ES-I3 (cell line): ENCODE measurements at regions not wholly inside any gene's neighbourhood (a gene's known extent, or its start where the extent isn't known, plus 50 kb on each side); places are given as distances from the start of the nearest gene placed in this dataset.
"Not testable (repeated sequence)": the region's sequence is repeated elsewhere in the genome, so short reads cannot be mapped to it uniquely, and the experiment has no call there.

ENCODE experiments used
- H3K36me3 ChIP-seq: 2 replicates; pipeline ENCODE4 v1.6.1; 2013; ENCODE audit warnings: mild to moderate bottlenecking, low read length, control low read depth, moderate library complexity; ENCODE audit not compliant: insufficient read depth
- H3K4me1 ChIP-seq: 2 replicates; pipeline ENCODE4 v1.6.1; 2013; ENCODE audit warnings: mild to moderate bottlenecking, control low read depth, low read length; ENCODE audit not compliant: insufficient read depth
- H3K9ac ChIP-seq: 2 replicates; pipeline ENCODE4 v1.6.1; 2013; ENCODE audit warnings: low read depth, mild to moderate bottlenecking, low read length, moderate library complexity
- H3K9me3 ChIP-seq: 2 replicates; pipeline ENCODE4 v1.6.1; 2013; ENCODE audit warnings: mild to moderate bottlenecking, low read length, moderate library complexity; ENCODE audit not compliant: control insufficient read depth, insufficient read depth

DNA sequence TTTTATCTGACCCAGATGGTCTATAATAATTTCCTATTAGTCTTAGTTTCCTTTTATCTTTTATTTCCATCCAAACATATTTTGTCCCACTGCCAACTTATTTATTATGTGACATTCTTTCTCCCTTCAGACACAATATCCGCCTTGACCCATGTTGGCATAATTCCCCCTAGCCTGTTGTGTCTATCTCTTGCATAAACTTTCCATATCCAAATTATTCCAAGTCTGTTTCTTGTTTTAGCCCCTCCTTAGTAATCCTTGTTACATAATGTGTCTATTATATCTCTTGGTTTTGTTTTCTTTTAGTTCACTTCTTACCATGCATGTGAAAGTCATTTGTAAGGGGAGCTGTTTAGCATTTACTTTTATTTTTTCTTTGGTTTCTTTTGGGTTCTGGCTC lies 81.6 kb upstream of the CACHD1 start:
- peaks cover 9% of the 10 kb centered on the region; the same call in 1 of the 2 replicates for H3K4me1 ChIP-seq
- no peaks in the 10 kb centered on the region for H3K36me3 ChIP-seq
- H3K9ac ChIP-seq = no peak overlapping the region; the same call in 1 of the 2 replicates
- no peaks in the 10 kb centered on the region for H3K9me3 ChIP-seq

GRCh38 chr1:64392109-64392508 lies 77.8 kb upstream of the CACHD1 start:
- Histone ChIP-seq H3K4me1 (peaks cover 9% of the 10 kb centered on the region; the same call in 1 of the 2 replicates), H3K9me3 (no peaks in the 10 kb centered on the region), H3K36me3 (no peaks in the 10 kb centered on the region), H3K9ac (no peak overlapping the region)

- H3K9me3 ChIP-seq = no peaks in the 10 kb centered on the region
- no peak overlapping the region for H3K9ac ChIP-seq
These were observed 76.1 kb upstream of the CACHD1 start for GRCh38 chr1:64393790-64394189.

GRCh38 chr1:64396817-64397216 lies 73.1 kb upstream of the CACHD1 start:
- no peak overlapping the region for H3K9ac ChIP-seq
- no peaks in the 10 kb centered on the region for H3K9me3 ChIP-seq
- H3K36me3 ChIP-seq = no peaks in the 10 kb centered on the region
- H3K4me1 ChIP-seq = peaks cover 8% of the 10 kb centered on the region; the same call in 1 of the 2 replicates

More at GRCh38 chr1:64393790-64394189, 76.1 kb upstream of the CACHD1 start:
- Histone ChIP-seq H3K4me1 (peaks cover 9% of the 10 kb centered on the region; the same call in 1 of the 2 replicates), H3K36me3 (no peaks in the 10 kb centered on the region)

DNA sequence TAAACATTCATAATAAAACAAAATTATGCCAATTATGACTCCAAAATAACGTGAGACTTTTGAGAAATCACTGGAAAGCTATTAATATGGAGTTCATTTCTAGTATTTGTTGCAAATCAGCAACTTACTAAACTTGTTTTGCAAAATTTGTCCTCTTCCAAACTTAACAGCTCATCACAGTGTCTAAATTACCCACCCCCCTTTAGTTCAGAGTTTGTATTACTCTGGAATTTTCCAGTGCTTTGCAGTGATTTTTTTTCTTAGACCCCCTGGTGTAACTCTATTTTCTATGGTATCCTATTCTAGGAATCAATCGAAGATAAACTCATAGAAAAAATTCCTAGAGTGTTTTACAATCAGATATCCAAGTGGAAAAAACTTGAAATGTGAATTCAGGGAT lies 72.4 kb upstream of the CACHD1 start:
- peaks cover under 1% of the 10 kb centered on the region; the same call in 1 of the 2 replicates for H3K4me1 ChIP-seq
- no peaks in the 10 kb centered on the region for H3K36me3 ChIP-seq
- H3K9me3 ChIP-seq = no peaks in the 10 kb centered on the region
- no peak overlapping the region for H3K9ac ChIP-seq

DNA sequence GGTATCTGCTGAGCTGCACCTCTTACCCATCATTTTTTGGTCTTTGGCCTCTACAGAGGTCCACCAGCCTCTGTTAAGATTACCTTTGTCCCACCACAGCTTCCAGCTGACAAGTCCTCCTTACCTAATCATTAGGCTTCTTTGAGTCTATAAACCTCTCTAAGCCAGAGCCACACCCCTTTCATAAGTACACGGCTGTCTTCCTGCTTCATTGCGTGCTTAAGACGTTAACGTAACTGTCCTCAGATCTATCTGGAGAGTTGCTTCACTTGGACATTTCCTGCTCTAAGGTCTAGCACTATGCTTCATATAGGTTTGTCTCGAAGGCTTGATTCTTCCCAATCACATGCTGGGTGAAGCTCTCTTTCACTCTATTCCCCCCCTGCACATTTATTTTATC lies 71.0 kb upstream of the CACHD1 start:
- Histone ChIP-seq H3K9ac (no peak overlapping the region), H3K9me3 (no peaks in the 10 kb centered on the region), H3K4me1 (no peaks in the 10 kb centered on the region; the same call in 1 of the 2 replicates), H3K36me3 (no peaks in the 10 kb centered on the region)

DNA sequence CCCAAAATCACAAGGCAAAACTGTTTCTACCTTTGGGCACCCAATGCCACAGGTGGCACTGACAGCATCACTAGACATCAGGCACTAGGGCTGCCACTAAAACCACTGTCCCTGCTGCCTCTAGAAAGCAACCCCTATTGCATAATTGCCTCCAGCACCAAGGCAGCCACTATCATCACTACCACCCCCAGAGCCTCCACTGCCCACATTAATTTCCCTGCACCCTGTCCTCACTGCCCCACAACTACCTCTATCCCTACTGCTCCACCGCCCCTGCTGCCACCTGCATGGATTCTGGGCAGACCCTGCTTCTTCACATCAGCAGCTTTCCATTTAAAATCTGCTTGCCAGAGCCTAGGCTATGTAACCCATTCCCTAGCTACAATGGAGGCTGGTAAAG lies 68.6 kb upstream of the CACHD1 start:
- Histone ChIP-seq H3K36me3 (no peaks in the 10 kb centered on the region), H3K4me1 (no peaks in the 10 kb centered on the region; the same call in 1 of the 2 replicates), H3K9ac (no peak overlapping the region), H3K9me3 (no peaks in the 10 kb centered on the region)

DNA sequence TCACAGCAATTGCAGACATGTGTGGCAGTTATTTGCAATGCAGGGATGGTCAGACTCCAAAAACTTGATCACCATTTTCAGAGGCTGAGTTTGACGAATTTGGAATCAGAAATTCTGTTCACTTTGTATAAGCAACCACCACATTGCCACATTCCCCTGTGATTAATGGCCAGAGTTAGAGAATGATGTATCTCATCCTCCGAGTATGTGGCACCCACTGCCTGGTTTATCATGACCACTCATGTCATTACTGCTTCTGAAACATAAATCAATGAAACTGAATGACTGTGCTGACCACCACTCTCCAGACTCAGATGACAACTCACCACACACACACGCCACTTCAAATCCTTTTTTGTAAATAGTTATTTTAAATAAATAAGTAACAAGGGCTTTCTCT lies 66.6 kb upstream of the CACHD1 start:
- Histone ChIP-seq H3K36me3 (no peaks in the 10 kb centered on the region), H3K4me1 (no peaks in the 10 kb centered on the region; the same call in 1 of the 2 replicates), H3K9ac (no peak overlapping the region), H3K9me3 (no peaks in the 10 kb centered on the region)

GRCh38 chr1:64404202-64404601 lies 65.7 kb upstream of the CACHD1 start:
- Histone ChIP-seq H3K9ac (no peak overlapping the region), H3K36me3 (no peaks in the 10 kb centered on the region), H3K9me3 (no peaks in the 10 kb centered on the region), H3K4me1 (no peaks in the 10 kb centered on the region; the same call in 1 of the 2 replicates)

- Histone ChIP-seq H3K9ac (no peak overlapping the region), H3K36me3 (no peaks in the 10 kb centered on the region), H3K9me3 (no peaks in the 10 kb centered on the region), H3K4me1 (no peaks in the 10 kb centered on the region; the same call in 1 of the 2 replicates)
These were observed 64.1 kb upstream of the CACHD1 start for GRCh38 chr1:64405833-64406232.

DNA sequence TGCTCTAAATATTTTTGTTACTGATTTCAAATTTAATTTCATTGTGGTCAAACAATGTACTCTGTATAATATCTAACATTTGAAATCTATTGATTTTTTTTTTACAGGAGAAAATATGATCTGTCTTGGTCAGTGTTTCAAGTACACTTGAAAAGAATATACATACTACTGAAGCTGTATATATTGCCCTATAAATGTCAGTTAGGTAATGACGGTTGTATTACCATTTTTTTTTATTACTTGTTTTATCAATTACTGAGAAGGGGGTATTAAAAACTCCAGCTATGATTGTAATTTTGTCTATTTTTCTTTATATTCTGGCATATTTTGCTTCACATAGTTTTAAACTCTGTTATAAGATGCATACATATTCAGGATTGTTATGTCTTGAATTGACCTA lies 59.7 kb upstream of the CACHD1 start:
- H3K36me3 ChIP-seq = no peaks in the 10 kb centered on the region
- H3K9me3 ChIP-seq = no peaks in the 10 kb centered on the region; the same call in 1 of the 2 replicates
- H3K4me1 ChIP-seq = no peaks in the 10 kb centered on the region
- no peak overlapping the region for H3K9ac ChIP-seq

GRCh38 chr1:64414855-64415546 lies 54.9 kb upstream of the CACHD1 start:
- not testable (repeated sequence) for H3K4me1 ChIP-seq, H3K36me3 ChIP-seq, H3K9me3 ChIP-seq, H3K9ac ChIP-seq

DNA sequence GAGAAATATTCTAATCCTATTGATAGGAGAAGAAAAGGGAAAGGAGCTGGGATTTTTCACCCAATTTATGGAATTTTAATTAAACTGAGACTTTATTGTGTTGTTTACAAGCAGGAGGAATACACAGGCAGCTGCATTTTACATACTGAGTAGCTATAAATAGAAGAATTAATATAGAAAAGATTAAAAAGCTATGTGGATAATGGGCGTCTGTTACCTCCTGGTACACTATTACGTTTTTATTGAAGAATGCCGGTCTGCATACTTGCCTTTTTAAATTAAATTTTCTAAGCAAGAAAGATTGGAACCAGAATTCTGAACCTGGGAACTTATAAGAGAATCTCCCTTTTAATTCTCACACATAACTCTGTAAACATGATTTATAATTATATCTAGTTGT lies 52.1 kb upstream of the CACHD1 start:
- no peak overlapping the region for H3K9ac ChIP-seq
- H3K9me3 ChIP-seq = no peaks in the 10 kb centered on the region; the same call in 1 of the 2 replicates
- no peaks in the 10 kb centered on the region for H3K4me1 ChIP-seq
- no peaks in the 10 kb centered on the region for H3K36me3 ChIP-seq
